ENCODE measurements at regions not wholly inside any gene's neighbourhood (a gene's known extent, or its start where the extent isn't known, plus 50 kb on each side); places are given as distances from the start of the nearest gene placed in this dataset.
"Not testable (repeated sequence)": the region's sequence is repeated elsewhere in the genome, so short reads cannot be mapped to it uniquely, and the experiment has no call there.

- Histone ChIP-seq H3K4me2 (ENCODE audit: low read length) (no peak overlapping the region), H4K20me1 (ENCODE audit: insufficient read depth) (no peaks in the 10 kb centered on the region), H3K27ac (ENCODE audit: low read depth, low read length) (no peak overlapping the region), H3K9ac (ENCODE audit: low read length) (no peak overlapping the region), H3K27me3 (ENCODE audit: insufficient read depth, low read length) (0 out of 2 replicates have a peak, but pooled peaks cover 14% of the 10 kb centered on the region), H2AFZ (ENCODE audit: low read depth, low read length, poor library complexity, severe bottlenecking) (no peak overlapping the region), H3K9me3 (ENCODE audit: control insufficient read depth in 1 of 2, insufficient read depth in 1 of 2, low read depth in 1 of 2, low read length in 2 of 2) (no peaks in the 10 kb centered on the region), H3K4me1 (ENCODE audit: control insufficient read depth in 1 of 2, insufficient read depth in 2 of 2, low read length in 2 of 2) (peaks cover 0 to 7% of the 10 kb centered on the region in 2 experiments; a peak in 2 of 4 replicates), H3K79me2 (ENCODE audit: insufficient read depth, low read length) (no peaks in the 10 kb centered on the region), H3K4me3 (replicated peaks in 1 of 2; ENCODE audit: low read depth in 1 of 2, low read length in 2 of 2) (no peak overlapping the region), H3K36me3 (ENCODE audit: control insufficient read depth in 1 of 2, insufficient read depth in 2 of 2, low read length in 2 of 2) (no peaks in the 10 kb centered on the region), H3K9me2 (ENCODE audit: insufficient read depth) (no peaks in the 10 kb centered on the region)
- POLR2A ChIA-PET = no interaction called here
- intact Hi-C loops (cut with micrococcal nuclease) = no loop called here
- no TSS peak for BruUV-seq (replicated peaks)
- DNase-seq (ENCODE audit: low read depth, low spot score) = no peak
- no peak for ATAC-seq
- RAD21 ChIA-PET (ENCODE audit: low non-redundant PET in 1 of 2, low total read pairs in 2 of 2, uncharacterized antibody in 2 of 2, unreplicated experiment in 2 of 2) = no interaction called here
- CTCF ChIA-PET = no interaction called here
- no peak for TF ChIP-seq EZH2phosphoT487 (IDR thresholded peaks at IDR 0.05; ENCODE audit: borderline replicate concordance)
- TF ChIP-seq SP1 (IDR thresholded peaks at IDR 0.05; ENCODE audit: low read depth) = no peak
- TF ChIP-seq CTCF (IDR thresholded peaks at IDR 0.05 in 2 of 3, conservative IDR thresholded peaks at IDR 0.05 in 1 of 3; ENCODE audit: borderline replicate concordance in 1 of 3, insufficient read depth in 1 of 3, low read depth in 2 of 3, low read length in 2 of 3) = no peak
- no peak for TF ChIP-seq ZBTB33 (IDR thresholded peaks at IDR 0.05; ENCODE audit: extremely low read depth, insufficient replicate concordance, low read length)
- no peak for TF ChIP-seq ATF3 (IDR thresholded peaks at IDR 0.05)
- no peak for TF ChIP-seq TCF7L2 (IDR thresholded peaks at IDR 0.05; ENCODE audit: borderline replicate concordance, extremely low read depth, insufficient read depth, insufficient read length)
- no peak for TF ChIP-seq EGR1 (IDR thresholded peaks at IDR 0.05; ENCODE audit: low read depth)
- no peak for TF ChIP-seq ZNF274 (IDR thresholded peaks at IDR 0.05; ENCODE audit: low read depth, low read length)
Measured at GRCh38 chr2:8144785-8145184, 537.1 kb upstream of the ID2 start.

- H3K79me2 ChIP-seq (ENCODE audit: insufficient read depth, low read length); RAD21 ChIA-PET (ENCODE audit: low non-redundant PET in 1 of 2, low total read pairs in 2 of 2, uncharacterized antibody in 2 of 2, unreplicated experiment in 2 of 2); H3K4me3 ChIP-seq (replicated peaks in 1 of 2; ENCODE audit: low read depth in 1 of 2, low read length in 2 of 2); ATAC-seq; H3K9me2 ChIP-seq (ENCODE audit: insufficient read depth); H3K9me3 ChIP-seq (ENCODE audit: control insufficient read depth in 1 of 2, insufficient read depth in 1 of 2, low read depth in 1 of 2, low read length in 2 of 2); H4K20me1 ChIP-seq (ENCODE audit: insufficient read depth); H3K4me2 ChIP-seq (ENCODE audit: low read length); CTCF ChIA-PET; BruUV-seq (replicated peaks); H3K36me3 ChIP-seq (ENCODE audit: control insufficient read depth in 1 of 2, insufficient read depth in 2 of 2, low read length in 2 of 2); DNase-seq (ENCODE audit: low read depth, low spot score); H3K27ac ChIP-seq (ENCODE audit: low read depth, low read length); intact Hi-C loops (cut with micrococcal nuclease); POLR2A ChIA-PET; H3K4me1 ChIP-seq (ENCODE audit: control insufficient read depth in 1 of 2, insufficient read depth in 2 of 2, low read length in 2 of 2); H3K9ac ChIP-seq (ENCODE audit: low read length); H2AFZ ChIP-seq (ENCODE audit: low read depth, low read length, poor library complexity, severe bottlenecking): not testable (repeated sequence)
- H3K27me3 ChIP-seq (ENCODE audit: insufficient read depth, low read length) = 0 out of 2 replicates have a peak, but pooled peaks cover 14% of the 10 kb centered on the region
Measured at GRCh38 chr2:8145375-8145774, 536.5 kb upstream of the ID2 start.
